SK-MEL-5 (cell line): ENCODE measurements at regions not wholly inside any gene's neighbourhood (a gene's known extent, or its start where the extent isn't known, plus 50 kb on each side); places are given as distances from the start of the nearest gene placed in this dataset.
"Not testable (repeated sequence)": the region's sequence is repeated elsewhere in the genome, so short reads cannot be mapped to it uniquely, and the experiment has no call there.

ENCODE experiments used
- DNase-seq: peaks from one replicate; pipeline ENCODE4 v3.0.0-alpha.2; 2016; ENCODE audit warnings: low read depth, low spot score
- in situ Hi-C: cut with HindIII; loops from 2 replicates; pipeline ENCODE4 v1.10.0; 2016; ENCODE audit warnings: low sequenced_read_pairs, high pct_unique_total_duplicates, low pct_unique_long_range_greater_than_20kb

DNA sequence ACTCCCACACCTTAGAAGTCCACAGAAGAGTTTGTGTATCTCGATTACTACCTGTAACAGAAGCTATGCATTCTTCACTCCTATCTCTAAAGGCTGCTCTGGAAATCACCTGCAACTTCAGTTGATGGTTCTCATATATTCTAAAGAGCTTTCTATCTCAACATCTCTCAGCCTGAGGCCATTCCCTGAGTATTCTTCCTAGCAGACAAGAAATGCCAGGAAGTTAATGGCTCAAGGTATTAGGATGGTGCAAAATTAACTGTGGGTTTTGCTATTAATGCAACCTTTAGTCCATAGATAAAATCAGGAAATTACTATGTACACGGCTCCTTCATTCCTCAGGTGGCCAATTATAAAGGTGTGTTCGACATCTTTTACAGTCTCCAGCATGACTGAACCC is 290.1 kb downstream of the ZNF716 start:
- in situ Hi-C loops, DNase-seq: not testable (repeated sequence)

DNA sequence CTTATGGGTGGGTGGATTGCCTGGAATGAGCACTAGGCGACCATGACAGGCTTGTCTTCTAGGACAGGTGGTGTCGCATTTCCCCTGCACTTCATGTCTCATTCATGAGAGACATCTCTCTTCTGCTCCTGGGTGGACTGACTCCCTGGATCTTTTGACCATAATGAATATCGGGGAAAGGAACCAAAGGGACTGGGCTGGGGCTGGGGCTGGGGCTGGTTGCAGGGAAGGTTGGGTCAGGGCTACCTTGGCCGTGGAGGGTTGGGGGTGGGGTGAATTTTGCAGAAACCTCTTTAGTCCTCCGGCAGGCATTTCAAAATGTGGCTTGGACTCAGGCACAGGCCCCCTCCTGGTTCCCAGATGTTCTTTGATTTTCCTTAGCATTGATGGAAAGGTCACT is 319.2 kb downstream of the ZNF716 start:
- in situ Hi-C loops, result no loop called here
- no peak for DNase-seq

DNA sequence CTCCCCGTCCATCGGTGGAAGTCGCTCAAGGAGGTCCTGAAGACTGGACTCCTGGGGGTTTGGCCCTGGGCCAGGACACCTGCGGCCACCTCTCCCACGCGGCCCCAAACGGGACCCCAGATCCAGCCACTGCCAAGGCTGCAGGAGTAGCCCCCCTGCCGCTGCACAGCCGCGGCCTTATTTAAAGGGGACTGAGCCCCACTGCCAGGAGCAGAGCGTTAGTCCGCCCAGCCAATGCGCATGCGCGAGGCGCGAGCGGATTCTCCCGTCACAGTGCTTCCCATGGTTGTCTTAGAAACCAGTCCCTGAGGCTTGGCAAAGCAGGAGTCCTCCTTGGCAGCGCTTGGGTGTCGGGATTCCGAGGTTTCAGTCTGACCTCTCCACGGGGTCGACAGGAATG is 320.0 kb downstream of the ZNF716 start:
- in situ Hi-C loops, result no loop called here
- no peak for DNase-seq

DNA sequence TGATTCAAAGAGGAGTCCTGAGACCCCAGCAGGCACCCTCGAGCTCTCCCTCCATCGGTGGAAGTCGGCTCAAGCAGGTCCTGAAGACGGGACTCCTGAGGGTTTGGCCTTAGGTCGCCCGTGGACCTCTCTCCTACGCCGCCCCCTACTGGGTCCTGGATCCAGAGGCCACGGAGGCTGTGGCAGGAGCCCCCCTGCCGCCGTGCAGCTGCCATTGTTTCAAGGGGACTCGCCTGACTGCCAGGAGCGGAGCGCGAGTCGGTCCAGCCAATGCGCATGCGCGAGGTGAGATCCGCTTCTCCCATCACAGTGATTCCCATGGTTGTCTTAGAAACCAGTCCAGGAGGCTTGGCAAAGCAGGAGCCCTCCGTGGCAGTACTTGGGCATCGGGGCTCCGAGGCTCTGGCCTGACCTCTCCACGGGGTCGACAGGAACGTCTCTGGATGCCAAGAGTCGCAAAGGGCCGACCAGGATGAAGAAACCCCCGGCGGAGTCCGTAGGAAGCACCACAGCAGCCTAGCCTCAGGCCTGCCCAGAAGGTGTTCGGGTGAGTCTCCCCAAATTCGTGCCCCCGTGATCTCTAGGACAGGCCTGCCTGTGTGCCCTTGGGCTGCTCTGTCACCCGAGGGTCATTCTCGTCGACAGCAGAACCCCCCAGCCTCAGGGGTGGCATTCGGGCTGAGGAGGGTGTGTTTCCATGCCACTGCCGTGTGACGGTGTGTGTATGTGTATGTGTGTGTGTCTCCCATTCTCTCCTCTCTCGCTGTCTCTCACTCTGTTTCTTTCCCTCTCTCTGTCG is 322.3 kb downstream of the ZNF716 start:
- no peak for DNase-seq
- in situ Hi-C loops, result no loop called here

DNA sequence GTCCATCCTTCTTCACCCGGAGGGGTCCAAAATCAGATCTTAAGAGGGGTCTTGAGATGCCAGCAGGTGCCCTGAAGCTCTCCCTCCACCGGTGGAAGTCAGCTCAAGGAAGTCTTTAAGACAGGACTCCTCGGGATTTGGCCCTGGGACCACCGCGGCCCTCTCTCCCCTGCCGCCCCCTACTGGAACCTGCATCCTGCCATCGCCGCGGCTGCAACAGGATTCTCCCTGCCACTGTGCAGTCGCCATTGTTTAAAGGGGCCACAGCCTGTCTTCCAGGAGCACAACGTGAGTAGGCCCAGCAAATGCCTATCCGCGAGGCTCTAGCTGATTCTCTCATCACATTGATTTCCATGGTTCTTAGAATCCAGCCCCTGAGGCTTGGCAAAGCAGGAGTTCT is 324.3 kb downstream of the ZNF716 start:
- no peak for DNase-seq
- in situ Hi-C loops, result no loop called here

DNA sequence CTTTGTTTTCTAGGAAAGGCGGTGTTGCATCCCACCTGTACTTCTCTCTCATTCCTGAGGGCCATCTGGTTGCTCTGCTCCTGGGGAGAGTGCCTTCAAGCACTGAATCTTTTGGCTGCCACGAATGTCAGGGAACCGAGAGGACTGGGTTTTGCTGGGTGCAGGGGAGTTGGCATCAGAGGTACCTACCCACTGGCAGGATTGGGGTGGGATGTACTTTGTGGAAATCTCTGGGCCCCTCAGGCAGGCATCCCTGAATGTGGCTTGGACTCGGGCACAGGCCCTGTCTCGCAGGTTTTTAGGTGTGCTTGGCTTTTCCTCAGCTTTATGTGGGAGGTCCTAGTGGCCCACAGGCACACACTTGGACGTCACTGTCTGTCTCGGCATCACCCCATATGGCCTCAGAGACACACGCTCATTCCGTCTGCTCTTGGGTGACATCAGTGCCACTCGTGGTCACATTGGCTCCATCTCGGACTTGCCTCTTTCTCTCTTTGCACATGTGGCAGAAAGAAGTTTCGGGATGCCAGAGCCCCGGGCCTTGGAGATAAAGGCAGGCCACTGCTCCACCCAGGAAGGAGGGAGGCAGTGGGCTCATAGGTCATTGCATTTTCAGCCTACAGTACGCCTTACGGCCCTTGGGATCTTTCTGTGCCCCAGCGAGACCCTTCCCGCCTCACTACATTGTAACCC is 325.6 kb downstream of the ZNF716 start:
- in situ Hi-C loops, result no loop called here
- DNase-seq, result no peak

DNA sequence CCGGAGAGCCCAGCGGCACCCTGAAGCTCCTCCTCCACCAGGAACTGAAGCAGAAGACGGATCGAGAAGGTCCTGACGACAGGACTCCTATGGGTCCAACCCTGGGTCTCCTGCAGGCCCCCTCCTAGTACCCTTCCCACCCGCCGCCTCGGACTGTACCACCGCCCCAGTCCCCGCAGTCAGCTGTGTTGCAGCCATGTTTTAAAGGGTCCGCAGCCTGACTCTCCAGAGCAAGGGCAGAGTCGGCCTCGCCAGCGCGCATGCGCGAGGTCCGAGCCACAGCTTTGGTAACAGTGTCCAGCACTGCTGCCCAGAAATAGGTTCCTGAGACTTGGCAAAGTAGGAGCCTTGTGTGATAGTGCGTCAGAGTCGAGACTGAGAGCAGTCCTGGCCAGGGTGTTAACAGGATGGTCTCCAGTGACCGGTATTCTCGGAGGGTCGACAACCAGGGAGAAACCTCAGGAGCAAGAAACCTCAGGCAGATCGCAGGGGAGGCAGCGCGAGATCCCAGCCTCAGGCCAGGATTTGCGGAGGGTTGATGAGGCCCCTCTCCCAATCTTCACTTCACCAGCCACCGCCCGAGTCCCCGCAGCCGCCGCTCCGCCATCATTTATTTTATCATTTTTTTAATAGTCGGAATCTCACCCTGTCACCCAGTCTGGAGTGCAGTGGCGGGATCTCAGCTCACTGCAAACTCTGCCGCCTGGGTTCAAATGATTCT is 326.3 kb downstream of the ZNF716 start:
- in situ Hi-C loops, result not testable (repeated sequence)
- DNase-seq, result peak; percentile 6

DNA sequence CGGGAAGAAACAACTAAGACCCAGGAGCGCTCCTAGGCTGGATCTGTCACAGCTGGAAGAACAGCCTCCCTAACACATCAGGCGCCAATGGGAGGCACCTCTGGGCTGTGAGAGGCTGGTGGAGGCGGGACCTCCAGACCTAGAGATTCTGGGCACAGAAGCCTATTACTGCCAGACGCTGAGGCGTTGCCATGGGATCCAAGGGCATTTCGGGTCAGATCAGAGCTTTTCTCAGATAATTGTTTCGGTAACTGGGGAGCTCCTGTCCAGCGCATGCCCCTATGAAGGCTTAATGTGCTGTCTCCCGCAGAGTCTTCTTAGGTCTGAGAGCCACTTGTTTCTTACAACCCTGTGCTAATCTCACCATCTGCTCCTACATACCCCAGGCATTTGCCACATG is 339.2 kb downstream of the ZNF716 start:
- in situ Hi-C loops, result no loop called here
- DNase-seq, result no peak

DNA sequence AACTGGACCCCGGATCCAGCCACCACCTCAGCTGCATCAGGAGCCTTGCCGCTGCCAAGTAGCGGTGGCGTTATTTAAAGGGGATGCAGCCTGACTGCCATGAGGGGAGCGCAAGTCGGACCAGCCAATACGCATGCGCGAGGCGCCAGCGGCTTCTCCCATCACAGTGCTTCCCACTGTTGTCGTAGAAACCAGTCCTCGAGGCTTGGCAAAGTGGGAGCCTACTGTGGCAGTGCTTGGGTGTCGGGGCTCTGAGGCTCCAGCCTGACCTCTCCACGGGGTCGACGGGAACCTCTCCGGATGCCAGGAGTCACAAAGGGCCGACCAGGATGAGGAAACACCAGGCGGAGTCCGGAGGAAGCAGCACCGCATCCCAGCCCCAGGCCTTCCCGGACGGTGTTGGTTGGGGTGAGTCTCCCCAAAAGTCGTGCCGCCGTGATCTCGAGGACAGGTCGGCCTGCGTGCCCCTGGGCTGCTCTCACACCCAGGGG is 369.6 kb downstream of the ZNF716 start:
- in situ Hi-C loops, result no loop called here
- no peak for DNase-seq

DNA sequence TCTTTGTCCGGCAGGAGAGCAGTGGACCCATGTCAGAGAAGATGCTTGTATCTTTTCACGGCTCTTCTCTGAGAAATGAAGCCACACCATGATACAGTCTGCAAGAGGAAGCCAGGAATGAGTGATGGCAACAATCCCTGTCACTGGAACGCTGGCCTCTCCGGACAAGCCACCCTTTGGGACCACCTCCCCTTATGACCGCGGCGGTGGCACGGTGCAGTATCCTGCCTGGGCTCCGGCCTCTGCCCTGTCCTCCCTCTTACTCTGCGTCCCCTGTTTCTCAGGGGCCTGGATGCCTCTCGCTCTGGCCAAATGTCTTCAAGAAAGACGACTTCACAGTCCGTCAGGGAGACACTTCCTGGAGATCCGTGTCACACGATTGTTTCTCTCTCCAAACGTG is 370.5 kb downstream of the ZNF716 start:
- in situ Hi-C loops, result no loop called here
- no peak for DNase-seq

DNA sequence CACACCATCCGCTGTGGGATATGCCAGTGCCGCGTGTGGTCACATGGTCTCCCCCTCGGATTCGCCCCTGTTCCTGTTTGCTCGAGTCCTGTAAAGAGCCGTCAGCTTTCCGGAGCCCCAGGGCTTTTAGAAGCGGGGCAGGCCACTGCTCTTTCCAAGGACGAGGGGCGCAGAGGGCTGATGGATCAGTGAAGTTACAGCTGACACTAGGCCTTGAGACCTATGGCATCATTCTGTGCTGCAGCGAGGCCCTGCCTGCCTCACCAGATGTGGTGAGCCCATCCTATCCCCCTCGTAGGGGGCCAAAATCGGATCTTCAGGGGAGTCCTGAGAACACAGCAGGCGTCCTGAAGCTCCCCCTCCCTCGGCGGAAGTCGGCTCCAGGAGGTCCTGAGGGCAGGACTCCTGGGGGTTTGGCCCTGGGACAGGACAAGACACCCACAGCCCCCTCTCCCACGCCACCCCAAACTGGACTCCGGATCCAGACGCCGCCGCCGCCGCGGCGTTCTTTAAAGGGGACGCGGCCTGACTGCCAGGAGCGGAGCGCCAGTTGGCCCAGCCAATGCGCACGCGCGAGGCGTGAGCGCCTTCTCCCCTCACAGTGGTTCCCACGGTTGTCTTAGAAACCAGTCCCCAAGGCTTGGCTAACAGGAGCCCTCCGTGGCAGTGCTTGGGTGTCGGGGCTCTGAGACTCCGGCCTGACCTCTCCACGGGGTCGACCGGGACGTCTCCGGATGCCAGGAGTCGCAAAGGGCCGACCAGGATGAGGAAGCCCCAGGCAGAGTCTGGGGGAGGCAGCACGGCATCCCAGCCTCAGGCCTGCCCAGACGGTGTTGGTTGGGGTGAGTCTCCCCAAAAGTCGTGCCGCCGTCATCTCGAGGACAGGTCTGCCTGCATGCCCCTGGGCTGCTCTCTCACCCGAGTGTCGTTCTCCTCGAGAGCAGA is 371.7 kb downstream of the ZNF716 start:
- DNase-seq, result no peak
- in situ Hi-C loops, result no loop called here

DNA sequence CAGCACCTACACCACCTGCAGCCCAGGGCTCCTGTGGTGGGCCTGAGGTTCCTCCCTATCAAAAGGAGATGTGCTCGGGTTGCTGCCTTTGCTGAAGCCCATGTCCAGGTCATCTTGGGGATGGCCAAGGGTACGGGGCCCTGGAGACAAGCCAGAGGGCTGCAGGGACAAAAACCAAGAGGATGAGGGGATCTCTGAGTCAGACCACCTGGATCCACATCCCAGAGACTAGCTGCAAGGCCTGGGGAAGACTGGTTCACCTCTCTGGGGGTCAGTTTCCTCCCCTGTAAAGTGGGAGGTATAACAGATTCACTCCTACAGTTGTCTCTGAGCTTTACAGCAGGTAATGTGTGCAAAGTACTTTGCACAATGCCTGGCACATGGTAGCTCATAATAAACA is 376.6 kb downstream of the ZNF716 start:
- DNase-seq, in situ Hi-C loops: not testable (repeated sequence)

DNA sequence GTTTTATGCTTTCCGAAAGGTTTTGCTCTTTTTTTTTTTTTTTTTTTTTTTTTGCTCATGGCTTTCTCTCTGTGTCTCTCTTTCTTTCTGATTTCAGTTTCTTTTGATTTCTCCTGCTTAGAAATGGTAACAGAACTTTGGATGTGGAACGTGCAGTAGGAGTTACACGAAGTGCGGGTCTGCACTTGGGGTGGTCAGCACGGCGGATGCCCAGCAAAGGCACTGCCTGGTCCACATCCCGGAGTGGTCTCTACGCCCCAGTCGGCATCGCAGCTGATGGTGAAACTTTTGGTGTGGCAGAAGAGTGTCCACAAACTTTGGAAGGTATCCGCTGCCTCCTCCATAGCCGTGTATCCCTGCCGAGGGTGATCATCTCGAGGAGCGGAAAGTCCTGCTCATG is 385.2 kb downstream of the ZNF716 start:
- in situ Hi-C loops, DNase-seq: not testable (repeated sequence)

DNA sequence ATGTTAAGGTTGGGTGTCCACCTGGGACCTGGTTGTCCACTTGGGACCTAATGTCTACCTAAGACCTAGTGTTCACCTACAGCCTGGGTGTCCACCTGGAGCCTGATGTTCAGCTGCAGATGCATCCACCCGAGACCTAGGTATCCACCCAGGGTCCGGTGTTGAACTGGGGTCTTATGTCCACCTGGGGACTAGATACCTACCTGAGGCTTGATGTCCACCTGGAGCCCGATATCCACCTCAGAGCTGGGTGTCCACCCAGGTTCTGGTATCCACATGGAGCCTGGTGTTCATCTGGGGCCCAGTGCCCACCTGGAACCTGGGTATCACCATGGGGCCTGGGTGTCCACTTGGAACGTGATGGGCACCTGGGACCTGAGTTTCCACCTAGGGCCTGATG is 389.2 kb downstream of the ZNF716 start:
- in situ Hi-C loops, DNase-seq: not testable (repeated sequence)

DNA sequence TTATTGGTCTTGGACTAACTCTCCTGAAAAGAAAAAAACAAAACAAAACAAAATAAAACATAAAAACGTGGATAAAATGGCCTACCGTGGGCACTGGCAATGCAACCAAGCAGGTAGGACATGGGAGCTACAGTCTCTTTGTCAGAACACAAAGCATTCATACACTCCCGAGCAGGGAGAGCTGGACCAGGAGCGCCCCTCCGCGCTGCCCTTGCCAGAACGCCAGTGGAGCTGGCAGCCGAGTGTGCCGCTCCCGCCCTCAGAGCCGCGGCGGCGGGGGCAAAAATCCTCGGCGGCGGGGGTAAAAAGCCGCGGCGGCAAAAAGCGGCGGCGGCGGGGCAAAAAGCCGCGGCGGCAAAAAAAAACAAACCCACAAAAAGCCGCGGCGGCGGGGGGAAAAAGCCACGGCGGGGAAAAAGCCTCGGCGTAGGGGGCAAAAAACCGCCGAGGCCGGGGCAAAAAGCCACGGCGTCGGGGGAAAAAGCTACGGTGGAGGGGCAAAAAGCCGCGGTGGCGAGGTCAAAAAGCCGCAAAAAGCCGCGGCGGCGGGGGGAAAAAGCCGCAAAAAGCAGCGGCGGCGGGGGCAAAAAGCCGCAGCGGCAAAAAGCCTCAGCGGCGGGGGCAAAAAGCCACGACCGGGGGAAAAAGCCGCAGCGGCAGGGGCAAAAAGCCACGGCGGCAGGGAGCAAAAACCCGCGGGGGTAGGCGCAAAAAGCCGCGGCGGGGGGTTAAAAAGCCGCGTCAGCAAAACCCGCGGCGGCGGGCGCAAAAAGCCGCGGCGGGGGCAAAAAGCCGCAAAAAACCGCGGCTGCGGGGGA is 418.1 kb downstream of the ZNF716 start:
- peak; percentile 53 for DNase-seq
- in situ Hi-C loops, result no loop called here

DNA sequence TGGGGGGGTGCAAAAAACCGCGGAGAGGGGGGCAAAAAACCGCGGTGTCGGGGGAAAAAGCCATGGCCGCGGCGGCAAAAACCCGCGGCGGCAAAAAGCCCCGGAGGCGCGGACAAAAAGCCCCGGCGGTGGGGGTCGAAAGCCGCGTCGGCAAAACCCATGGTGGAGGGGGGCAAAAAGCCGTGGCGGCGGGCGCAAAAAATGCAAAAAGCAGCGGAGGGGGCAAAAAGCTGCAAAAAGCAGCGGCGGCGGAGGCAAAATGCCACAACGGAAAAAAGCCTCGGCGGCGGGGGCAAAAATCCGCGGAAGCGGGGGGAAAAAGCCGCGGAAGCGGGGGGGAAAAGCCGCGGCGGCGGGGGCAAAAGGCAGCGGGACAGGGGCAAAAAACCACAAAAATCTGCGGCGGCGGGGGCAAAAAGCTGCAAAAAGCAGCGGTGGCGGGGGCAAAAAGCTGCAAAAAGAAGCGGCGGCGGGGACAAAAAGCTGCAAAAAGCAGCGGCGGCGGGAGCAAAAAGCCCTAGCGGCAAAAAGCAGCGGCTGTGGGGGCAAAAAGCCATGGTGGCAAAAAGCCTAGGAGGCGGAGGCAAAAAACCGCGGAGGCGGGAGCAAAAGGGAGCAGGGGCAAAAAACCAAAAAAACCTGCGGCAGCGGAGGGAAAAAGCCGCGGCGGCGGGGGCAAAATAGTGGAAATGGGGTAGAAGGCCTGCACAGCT is 418.9 kb downstream of the ZNF716 start:
- in situ Hi-C loops, result no loop called here
- peak; percentile 38 for DNase-seq
